HEK293 (cell line): ENCODE measurements at regions not wholly inside any gene's neighbourhood (a gene's known extent, or its start where the extent isn't known, plus 50 kb on each side); places are given as distances from the start of the nearest gene placed in this dataset.

Source experiments
- CTCF ChIA-PET: fragments of 350-600 bp; formaldehyde crosslinking; extraction: SDS; loops from one replicate; lab custom pipeline; 2021; ENCODE audit warnings: antibody characterized with exemption; lab: Yijun Ruan, JAX
- POLR2A ChIA-PET: fragments of 300-600 bp; formaldehyde crosslinking; extraction: SDS; loops from one replicate; lab custom pipeline; 2020; ENCODE audit warnings: antibody characterized with exemption, inconsistent platforms; lab: Yijun Ruan, JAX
- H3K27ac ChIP-seq: fragments of 200-500 bp; sonication (Bioruptor generic); 2 replicates; pipeline ENCODE4 v1.5.1; 2014; ENCODE audit warnings: low read depth, low read length, control low read depth, inconsistent platforms; ENCODE audit errors: extremely low read depth
- H3K36me3 ChIP-seq, 2 experiments: fragments of 200-500 bp in 1 of 2; sonication (Bioruptor generic) in 1 of 2; 1 replicate in 1 of 2; 2 replicates in 1 of 2; pipeline ENCODE4 v1.5.1; 2014 to 2017; ENCODE audit warnings: inconsistent platforms in 2 of 2, low read length in 2 of 2; ENCODE audit not compliant: control insufficient read depth in 2 of 2, insufficient read depth in 1 of 2
- H3K4me1 ChIP-seq: fragments of 200-500 bp; sonication (Bioruptor generic); 2 replicates; pipeline ENCODE4 v1.5.1; 2014; ENCODE audit warnings: mild to moderate bottlenecking, low read length, inconsistent platforms; ENCODE audit not compliant: control insufficient read depth, insufficient read depth
- H3K4me3 ChIP-seq: 2 replicates; pipeline ENCODE4 v1.5.1; 2011; ENCODE audit warnings: low read depth, mild to moderate bottlenecking, control low read depth, low read length, moderate library complexity
- H3K9me3 ChIP-seq: fragments of 200-500 bp; sonication (Bioruptor generic); 2 replicates; pipeline ENCODE4 v1.5.1; 2014; ENCODE audit warnings: low read depth, low read length, inconsistent platforms; ENCODE audit not compliant: control insufficient read depth, insufficient read depth
- GLIS1 ChIP-seq: fragments of 450-650 bp; formaldehyde crosslinking; IDR thresholded peaks from 2 replicates; pipeline ENCODE4 v1.5.1; 2016; ENCODE audit warnings: missing biosample characterization, missing genetic modification characterization
- OVOL3 ChIP-seq: fragments of 450-650 bp; formaldehyde crosslinking; IDR thresholded peaks from 2 replicates; pipeline ENCODE4 v1.5.1; 2016; ENCODE audit warnings: missing biosample characterization, missing genetic modification characterization
- PRDM1 ChIP-seq: fragments of 450-650 bp; formaldehyde crosslinking; IDR thresholded peaks from 2 replicates; pipeline ENCODE4; 2016; ENCODE audit warnings: missing biosample characterization, missing genetic modification characterization
- ZEB2 ChIP-seq: fragments of 450-650 bp; formaldehyde crosslinking; IDR thresholded peaks from 2 replicates; pipeline ENCODE4 v1.5.1; 2016; ENCODE audit warnings: missing biosample characterization, missing genetic modification characterization
- ZNF112 ChIP-seq: fragments of 450-650 bp; formaldehyde crosslinking; IDR thresholded peaks from 2 replicates; pipeline ENCODE4 v1.5.0; 2017; ENCODE audit warnings: missing biosample characterization, missing genetic modification characterization
- ZNF157 ChIP-seq: fragments of 450-650 bp; formaldehyde crosslinking; IDR thresholded peaks from 2 replicates; pipeline ENCODE4 v1.5.1; 2016; ENCODE audit warnings: missing biosample characterization, missing genetic modification characterization
- ZNF223 ChIP-seq: fragments of 450-650 bp; formaldehyde crosslinking; IDR thresholded peaks from 2 replicates; pipeline ENCODE4 v1.5.1; 2016; ENCODE audit warnings: missing biosample characterization, missing genetic modification characterization
- ZNF302 ChIP-seq: fragments of 450-650 bp; formaldehyde crosslinking; IDR thresholded peaks from 2 replicates; pipeline ENCODE4 v1.5.1; 2016; ENCODE audit warnings: missing biosample characterization, missing genetic modification characterization, low read depth
- ZNF624 ChIP-seq: fragments of 450-650 bp; formaldehyde crosslinking; IDR thresholded peaks from 2 replicates; pipeline ENCODE4 v1.5.1; 2017; ENCODE audit warnings: missing biosample characterization, missing genetic modification characterization
- ZNF658 ChIP-seq: fragments of 450-650 bp; formaldehyde crosslinking; IDR thresholded peaks from 2 replicates; pipeline ENCODE4; 2016; ENCODE audit warnings: missing biosample characterization, missing genetic modification characterization
- ZNF664 ChIP-seq: fragments of 450-650 bp; formaldehyde crosslinking; IDR thresholded peaks from 2 replicates; pipeline ENCODE4 v1.5.1; 2016; ENCODE audit warnings: missing biosample characterization, missing genetic modification characterization
- ZNF777 ChIP-seq: fragments of 450-650 bp; formaldehyde crosslinking; IDR thresholded peaks from 2 replicates; pipeline ENCODE4 v1.5.1; 2017; ENCODE audit warnings: missing biosample characterization, missing genetic modification characterization, borderline replicate concordance
- ZSCAN16 ChIP-seq: fragments of 450-650 bp; formaldehyde crosslinking; IDR thresholded peaks from 2 replicates; pipeline ENCODE4 v1.5.1; 2016; ENCODE audit warnings: missing biosample characterization, missing genetic modification characterization
- TF ChIP-seq, protein P1 (sequence below): fragments of 450-650 bp; formaldehyde crosslinking; IDR thresholded peaks from 2 replicates; pipeline ENCODE4 v1.5.1; 2016; ENCODE audit warnings: missing biosample characterization, missing genetic modification characterization
- TF ChIP-seq, protein P2 (sequence below): fragments of 450-650 bp; formaldehyde crosslinking; IDR thresholded peaks from 2 replicates; pipeline ENCODE4 v1.5.1; 2017; ENCODE audit warnings: missing biosample characterization, mild to moderate bottlenecking, missing genetic modification characterization, moderate library complexity
- TF ChIP-seq, protein P3 (sequence below): fragments of 450-650 bp; formaldehyde crosslinking; IDR thresholded peaks from 2 replicates; pipeline ENCODE4 v1.5.1; 2016; ENCODE audit warnings: missing biosample characterization, missing genetic modification characterization, low read depth
- TF ChIP-seq, protein P4 (sequence below): fragments of 450-650 bp; formaldehyde crosslinking; IDR thresholded peaks from 2 replicates; pipeline ENCODE4 v1.5.1; 2017; ENCODE audit warnings: missing biosample characterization, missing genetic modification characterization
- TF ChIP-seq, protein P5 (sequence below): fragments of 450-650 bp; formaldehyde crosslinking; conservative IDR thresholded peaks from 2 replicates; pipeline ENCODE4 v1.5.1; 2016; ENCODE audit warnings: low read depth, missing biosample characterization, missing genetic modification characterization

DNA sequence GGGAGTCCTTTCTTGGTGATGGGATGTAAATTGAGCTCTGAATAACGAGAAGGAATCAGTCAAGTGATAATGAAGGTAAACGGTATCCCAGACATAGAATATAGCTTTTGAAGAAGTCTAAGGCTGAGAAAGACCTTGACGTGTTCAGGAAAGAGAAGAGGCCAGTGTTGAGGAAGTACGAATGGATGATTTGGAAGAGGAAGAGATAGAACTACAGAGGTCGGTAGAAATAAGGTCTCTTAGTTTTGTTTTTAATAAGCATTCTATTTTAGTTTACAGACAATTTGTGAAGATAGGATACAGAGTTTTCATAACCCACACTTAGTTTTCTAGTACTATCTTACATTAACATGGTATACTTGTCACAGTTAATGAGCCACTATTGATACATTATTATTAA lies 1598.1 kb downstream of the FAM181B start:
- Histone ChIP-seq H3K36me3 (no peaks in the 10 kb centered on the region), H3K4me3 (no peak overlapping the region), H3K9me3 (no peaks in the 10 kb centered on the region), H3K4me1 (no peaks in the 10 kb centered on the region), H3K27ac (no peak overlapping the region)
- CTCF ChIA-PET, result no interaction called here
- TF ChIP-seq ZNF624 (no peak), ZNF777 (tag by site-specific recombination) (no peak), OVOL3 (no peak), ZEB2 (tag by site-specific recombination) (no peak)
- TF ChIP-seq, protein P1, sequence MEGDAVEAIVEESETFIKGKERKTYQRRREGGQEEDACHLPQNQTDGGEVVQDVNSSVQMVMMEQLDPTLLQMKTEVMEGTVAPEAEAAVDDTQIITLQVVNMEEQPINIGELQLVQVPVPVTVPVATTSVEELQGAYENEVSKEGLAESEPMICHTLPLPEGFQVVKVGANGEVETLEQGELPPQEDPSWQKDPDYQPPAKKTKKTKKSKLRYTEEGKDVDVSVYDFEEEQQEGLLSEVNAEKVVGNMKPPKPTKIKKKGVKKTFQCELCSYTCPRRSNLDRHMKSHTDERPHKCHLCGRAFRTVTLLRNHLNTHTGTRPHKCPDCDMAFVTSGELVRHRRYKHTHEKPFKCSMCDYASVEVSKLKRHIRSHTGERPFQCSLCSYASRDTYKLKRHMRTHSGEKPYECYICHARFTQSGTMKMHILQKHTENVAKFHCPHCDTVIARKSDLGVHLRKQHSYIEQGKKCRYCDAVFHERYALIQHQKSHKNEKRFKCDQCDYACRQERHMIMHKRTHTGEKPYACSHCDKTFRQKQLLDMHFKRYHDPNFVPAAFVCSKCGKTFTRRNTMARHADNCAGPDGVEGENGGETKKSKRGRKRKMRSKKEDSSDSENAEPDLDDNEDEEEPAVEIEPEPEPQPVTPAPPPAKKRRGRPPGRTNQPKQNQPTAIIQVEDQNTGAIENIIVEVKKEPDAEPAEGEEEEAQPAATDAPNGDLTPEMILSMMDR, result no peak
- TF ChIP-seq, protein P2, sequence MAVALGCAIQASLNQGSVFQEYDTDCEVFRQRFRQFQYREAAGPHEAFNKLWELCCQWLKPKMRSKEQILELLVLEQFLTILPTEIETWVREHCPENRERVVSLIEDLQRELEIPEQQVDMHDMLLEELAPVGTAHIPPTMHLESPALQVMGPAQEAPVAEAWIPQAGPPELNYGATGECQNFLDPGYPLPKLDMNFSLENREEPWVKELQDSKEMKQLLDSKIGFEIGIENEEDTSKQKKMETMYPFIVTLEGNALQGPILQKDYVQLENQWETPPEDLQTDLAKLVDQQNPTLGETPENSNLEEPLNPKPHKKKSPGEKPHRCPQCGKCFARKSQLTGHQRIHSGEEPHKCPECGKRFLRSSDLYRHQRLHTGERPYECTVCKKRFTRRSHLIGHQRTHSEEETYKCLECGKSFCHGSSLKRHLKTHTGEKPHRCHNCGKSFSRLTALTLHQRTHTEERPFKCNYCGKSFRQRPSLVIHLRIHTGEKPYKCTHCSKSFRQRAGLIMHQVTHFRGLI (tag by site-specific recombination), result no peak
- POLR2A ChIA-PET, result no interaction called here

DNA sequence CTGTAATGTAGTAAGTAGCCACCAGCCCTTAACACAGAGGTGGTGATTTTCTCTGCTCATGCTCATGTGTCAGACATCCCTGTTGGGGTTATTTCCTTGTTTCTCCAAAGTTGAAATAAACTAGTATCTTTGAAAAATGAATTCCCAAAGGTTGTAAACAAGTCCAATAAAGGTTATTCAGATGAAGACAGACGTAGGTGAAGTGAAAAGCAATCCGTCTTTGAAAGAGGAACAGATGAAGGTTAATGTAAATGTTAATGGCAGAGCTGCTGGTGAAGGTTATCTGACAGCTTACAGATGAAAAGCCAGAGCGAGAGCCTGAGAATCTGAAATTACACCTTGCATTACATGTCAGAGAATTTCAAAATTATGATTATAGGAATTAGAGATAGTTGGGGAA lies 1604.0 kb downstream of the FAM181B start:
- H3K4me1 ChIP-seq, result no peaks in the 10 kb centered on the region
- ChIA-PET POLR2A (no interaction called here), CTCF (no interaction called here)
- TF ChIP-seq, protein P3, sequence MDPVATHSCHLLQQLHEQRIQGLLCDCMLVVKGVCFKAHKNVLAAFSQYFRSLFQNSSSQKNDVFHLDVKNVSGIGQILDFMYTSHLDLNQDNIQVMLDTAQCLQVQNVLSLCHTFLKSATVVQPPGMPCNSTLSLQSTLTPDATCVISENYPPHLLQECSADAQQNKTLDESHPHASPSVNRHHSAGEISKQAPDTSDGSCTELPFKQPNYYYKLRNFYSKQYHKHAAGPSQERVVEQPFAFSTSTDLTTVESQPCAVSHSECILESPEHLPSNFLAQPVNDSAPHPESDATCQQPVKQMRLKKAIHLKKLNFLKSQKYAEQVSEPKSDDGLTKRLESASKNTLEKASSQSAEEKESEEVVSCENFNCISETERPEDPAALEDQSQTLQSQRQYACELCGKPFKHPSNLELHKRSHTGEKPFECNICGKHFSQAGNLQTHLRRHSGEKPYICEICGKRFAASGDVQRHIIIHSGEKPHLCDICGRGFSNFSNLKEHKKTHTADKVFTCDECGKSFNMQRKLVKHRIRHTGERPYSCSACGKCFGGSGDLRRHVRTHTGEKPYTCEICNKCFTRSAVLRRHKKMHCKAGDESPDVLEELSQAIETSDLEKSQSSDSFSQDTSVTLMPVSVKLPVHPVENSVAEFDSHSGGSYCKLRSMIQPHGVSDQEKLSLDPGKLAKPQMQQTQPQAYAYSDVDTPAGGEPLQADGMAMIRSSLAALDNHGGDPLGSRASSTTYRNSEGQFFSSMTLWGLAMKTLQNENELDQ (tag by site-specific recombination), result no peak
- TF ChIP-seq ZSCAN16 (tag by site-specific recombination), result no peak
- no peak for TF ChIP-seq ZNF223 (tag by site-specific recombination)
- no peak for TF ChIP-seq ZNF157
- TF ChIP-seq ZNF664 (tag by site-specific recombination), result no peak
- TF ChIP-seq ZNF112 (tag by site-specific recombination), result no peak
- TF ChIP-seq, protein P4, sequence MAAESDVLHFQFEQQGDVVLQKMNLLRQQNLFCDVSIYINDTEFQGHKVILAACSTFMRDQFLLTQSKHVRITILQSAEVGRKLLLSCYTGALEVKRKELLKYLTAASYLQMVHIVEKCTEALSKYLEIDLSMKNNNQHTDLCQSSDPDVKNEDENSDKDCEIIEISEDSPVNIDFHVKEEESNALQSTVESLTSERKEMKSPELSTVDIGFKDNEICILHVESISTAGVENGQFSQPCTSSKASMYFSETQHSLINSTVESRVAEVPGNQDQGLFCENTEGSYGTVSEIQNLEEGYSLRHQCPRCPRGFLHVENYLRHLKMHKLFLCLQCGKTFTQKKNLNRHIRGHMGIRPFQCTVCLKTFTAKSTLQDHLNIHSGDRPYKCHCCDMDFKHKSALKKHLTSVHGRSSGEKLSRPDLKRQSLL (tag by site-specific recombination), result no peak
- TF ChIP-seq, protein P5, sequence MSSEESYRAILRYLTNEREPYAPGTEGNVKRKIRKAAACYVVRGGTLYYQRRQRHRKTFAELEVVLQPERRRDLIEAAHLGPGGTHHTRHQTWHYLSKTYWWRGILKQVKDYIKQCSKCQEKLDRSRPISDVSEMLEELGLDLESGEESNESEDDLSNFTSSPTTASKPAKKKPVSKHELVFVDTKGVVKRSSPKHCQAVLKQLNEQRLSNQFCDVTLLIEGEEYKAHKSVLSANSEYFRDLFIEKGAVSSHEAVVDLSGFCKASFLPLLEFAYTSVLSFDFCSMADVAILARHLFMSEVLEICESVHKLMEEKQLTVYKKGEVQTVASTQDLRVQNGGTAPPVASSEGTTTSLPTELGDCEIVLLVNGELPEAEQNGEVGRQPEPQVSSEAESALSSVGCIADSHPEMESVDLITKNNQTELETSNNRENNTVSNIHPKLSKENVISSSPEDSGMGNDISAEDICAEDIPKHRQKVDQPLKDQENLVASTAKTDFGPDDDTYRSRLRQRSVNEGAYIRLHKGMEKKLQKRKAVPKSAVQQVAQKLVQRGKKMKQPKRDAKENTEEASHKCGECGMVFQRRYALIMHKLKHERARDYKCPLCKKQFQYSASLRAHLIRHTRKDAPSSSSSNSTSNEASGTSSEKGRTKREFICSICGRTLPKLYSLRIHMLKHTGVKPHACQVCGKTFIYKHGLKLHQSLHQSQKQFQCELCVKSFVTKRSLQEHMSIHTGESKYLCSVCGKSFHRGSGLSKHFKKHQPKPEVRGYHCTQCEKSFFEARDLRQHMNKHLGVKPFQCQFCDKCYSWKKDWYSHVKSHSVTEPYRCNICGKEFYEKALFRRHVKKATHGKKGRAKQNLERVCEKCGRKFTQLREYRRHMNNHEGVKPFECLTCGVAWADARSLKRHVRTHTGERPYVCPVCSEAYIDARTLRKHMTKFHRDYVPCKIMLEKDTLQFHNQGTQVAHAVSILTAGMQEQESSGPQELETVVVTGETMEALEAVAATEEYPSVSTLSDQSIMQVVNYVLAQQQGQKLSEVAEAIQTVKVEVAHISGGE (tag by site-specific recombination), result no peak
- TF ChIP-seq GLIS1, result no peak
- no peak for TF ChIP-seq ZNF302 (tag by site-specific recombination)
- no peak for TF ChIP-seq PRDM1 (tag by site-specific recombination)
- TF ChIP-seq ZNF658, result no peak
- no peaks in the 10 kb centered on the region for H3K36me3 ChIP-seq
- no peak overlapping the region for H3K4me3 ChIP-seq
- no peak overlapping the region for H3K27ac ChIP-seq
- H3K9me3 ChIP-seq, result no peaks in the 10 kb centered on the region
